ENCODE measurements at regions not wholly inside any gene's neighbourhood (a gene's known extent, or its start where the extent isn't known, plus 50 kb on each side); places are given as distances from the start of the nearest gene placed in this dataset.

DNA sequence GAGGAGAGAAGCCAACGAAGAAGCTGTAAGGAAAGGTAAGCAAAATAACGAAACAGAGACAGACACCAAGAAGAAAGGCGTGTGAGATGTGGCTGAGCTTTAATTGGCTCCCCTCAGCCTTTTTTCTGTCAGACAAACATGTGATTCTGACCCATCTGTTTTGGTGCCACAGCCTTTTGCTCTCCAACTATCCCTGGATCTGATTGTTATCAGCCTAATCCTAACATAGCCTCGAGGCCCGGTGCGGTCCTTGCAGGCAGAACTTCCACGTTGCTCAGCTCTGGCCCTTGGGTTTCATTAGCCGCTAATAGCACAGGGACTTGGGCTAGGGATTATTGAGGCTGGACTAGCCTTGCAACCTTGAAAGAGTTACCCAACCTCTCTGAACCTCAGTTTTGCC is 57.9 kb upstream of the CACNA2D3 start:
- ATAC-seq (no peak), DNase-seq (ENCODE audit: low read depth, low spot score) (no peak)
- TF ChIP-seq, protein P1, sequence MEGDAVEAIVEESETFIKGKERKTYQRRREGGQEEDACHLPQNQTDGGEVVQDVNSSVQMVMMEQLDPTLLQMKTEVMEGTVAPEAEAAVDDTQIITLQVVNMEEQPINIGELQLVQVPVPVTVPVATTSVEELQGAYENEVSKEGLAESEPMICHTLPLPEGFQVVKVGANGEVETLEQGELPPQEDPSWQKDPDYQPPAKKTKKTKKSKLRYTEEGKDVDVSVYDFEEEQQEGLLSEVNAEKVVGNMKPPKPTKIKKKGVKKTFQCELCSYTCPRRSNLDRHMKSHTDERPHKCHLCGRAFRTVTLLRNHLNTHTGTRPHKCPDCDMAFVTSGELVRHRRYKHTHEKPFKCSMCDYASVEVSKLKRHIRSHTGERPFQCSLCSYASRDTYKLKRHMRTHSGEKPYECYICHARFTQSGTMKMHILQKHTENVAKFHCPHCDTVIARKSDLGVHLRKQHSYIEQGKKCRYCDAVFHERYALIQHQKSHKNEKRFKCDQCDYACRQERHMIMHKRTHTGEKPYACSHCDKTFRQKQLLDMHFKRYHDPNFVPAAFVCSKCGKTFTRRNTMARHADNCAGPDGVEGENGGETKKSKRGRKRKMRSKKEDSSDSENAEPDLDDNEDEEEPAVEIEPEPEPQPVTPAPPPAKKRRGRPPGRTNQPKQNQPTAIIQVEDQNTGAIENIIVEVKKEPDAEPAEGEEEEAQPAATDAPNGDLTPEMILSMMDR (IDR thresholded peaks at IDR 0.05): no peak
- TF ChIP-seq TCF7L2 (IDR thresholded peaks at IDR 0.05; ENCODE audit: low read depth, low read length) (no peak), SIN3A (IDR thresholded peaks at IDR 0.05; ENCODE audit: borderline replicate concordance, insufficient read depth, low read depth, low read length) (no peak), POLR2AphosphoS5 (IDR thresholded peaks at IDR 0.05; ENCODE audit: low read depth, low read length) (no peak)
- TF ChIP-seq, protein P2, sequence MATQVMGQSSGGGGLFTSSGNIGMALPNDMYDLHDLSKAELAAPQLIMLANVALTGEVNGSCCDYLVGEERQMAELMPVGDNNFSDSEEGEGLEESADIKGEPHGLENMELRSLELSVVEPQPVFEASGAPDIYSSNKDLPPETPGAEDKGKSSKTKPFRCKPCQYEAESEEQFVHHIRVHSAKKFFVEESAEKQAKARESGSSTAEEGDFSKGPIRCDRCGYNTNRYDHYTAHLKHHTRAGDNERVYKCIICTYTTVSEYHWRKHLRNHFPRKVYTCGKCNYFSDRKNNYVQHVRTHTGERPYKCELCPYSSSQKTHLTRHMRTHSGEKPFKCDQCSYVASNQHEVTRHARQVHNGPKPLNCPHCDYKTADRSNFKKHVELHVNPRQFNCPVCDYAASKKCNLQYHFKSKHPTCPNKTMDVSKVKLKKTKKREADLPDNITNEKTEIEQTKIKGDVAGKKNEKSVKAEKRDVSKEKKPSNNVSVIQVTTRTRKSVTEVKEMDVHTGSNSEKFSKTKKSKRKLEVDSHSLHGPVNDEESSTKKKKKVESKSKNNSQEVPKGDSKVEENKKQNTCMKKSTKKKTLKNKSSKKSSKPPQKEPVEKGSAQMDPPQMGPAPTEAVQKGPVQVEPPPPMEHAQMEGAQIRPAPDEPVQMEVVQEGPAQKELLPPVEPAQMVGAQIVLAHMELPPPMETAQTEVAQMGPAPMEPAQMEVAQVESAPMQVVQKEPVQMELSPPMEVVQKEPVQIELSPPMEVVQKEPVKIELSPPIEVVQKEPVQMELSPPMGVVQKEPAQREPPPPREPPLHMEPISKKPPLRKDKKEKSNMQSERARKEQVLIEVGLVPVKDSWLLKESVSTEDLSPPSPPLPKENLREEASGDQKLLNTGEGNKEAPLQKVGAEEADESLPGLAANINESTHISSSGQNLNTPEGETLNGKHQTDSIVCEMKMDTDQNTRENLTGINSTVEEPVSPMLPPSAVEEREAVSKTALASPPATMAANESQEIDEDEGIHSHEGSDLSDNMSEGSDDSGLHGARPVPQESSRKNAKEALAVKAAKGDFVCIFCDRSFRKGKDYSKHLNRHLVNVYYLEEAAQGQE (IDR thresholded peaks at IDR 0.05; ENCODE audit: insufficient read depth in 1 of 2, low read depth in 2 of 2, low read length in 1 of 2): no peak
- H3K36me3 ChIP-seq (ENCODE audit: control insufficient read depth, insufficient read depth, low read length): no peaks in the 10 kb centered on the region
- in situ Hi-C loops (cut with HindIII; ENCODE audit: low pct_unique_long_range_greater_than_20kb, low sequenced_read_pairs): no loop called here
- H3K4me1 ChIP-seq (ENCODE audit: control insufficient read depth, insufficient read depth, low read length): no peaks in the 10 kb centered on the region
- no peak overlapping the region for H3K27ac ChIP-seq (ENCODE audit: low read length)
- BruUV-seq (replicated peaks): no TSS peak
- H3K9me3 ChIP-seq (ENCODE audit: control insufficient read depth, insufficient read depth, low read depth, low read length): no peaks in the 10 kb centered on the region
- CTCF ChIA-PET: no interaction called here
- no peaks in the 10 kb centered on the region; the same call in 1 of the 2 replicates for H3K27me3 ChIP-seq (ENCODE audit: control insufficient read depth, insufficient read depth, low read length)
- POLR2A ChIA-PET: no interaction called here
- intact Hi-C loops (cut with micrococcal nuclease; ENCODE audit: unreplicated experiment): no loop called here
- no peak overlapping the region for H3K4me3 ChIP-seq (ENCODE audit: low read depth in 2 of 2, low read length in 2 of 2)

DNA sequence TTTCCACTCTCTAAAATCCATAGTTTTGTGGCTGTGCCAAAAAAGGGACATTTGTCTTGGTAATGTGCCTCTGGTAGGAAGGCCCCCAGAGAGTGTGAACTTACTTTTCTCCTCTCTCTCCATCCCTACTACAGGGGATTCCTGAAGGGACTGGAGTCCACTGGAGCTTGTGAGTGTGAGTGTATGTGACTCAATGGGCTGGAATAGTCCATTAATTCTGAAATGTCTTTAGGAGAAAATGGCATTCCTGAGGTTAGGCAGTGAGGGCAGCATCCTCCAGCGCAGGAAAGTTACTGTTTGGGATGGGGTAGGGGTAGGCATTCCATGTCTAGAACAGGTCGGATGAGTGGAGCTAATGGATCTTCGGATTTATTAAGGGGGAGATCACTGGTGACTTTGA is 59.8 kb upstream of the CACNA2D3 start:
- Histone ChIP-seq H3K4me1 (ENCODE audit: control insufficient read depth, insufficient read depth, low read length) (no peaks in the 10 kb centered on the region), H3K9me3 (ENCODE audit: control insufficient read depth, insufficient read depth, low read depth, low read length) (no peaks in the 10 kb centered on the region), H3K36me3 (ENCODE audit: control insufficient read depth, insufficient read depth, low read length) (no peaks in the 10 kb centered on the region), H3K27me3 (ENCODE audit: control insufficient read depth, insufficient read depth, low read length) (no peaks in the 10 kb centered on the region; the same call in 1 of the 2 replicates), H3K27ac (ENCODE audit: low read length) (no peak overlapping the region), H3K4me3 (ENCODE audit: low read depth in 2 of 2, low read length in 2 of 2) (no peak overlapping the region)
- no TSS peak for BruUV-seq (replicated peaks)
- TF ChIP-seq SIN3A (IDR thresholded peaks at IDR 0.05; ENCODE audit: borderline replicate concordance, insufficient read depth, low read depth, low read length) (no peak), TCF7L2 (IDR thresholded peaks at IDR 0.05; ENCODE audit: low read depth, low read length) (no peak), POLR2AphosphoS5 (IDR thresholded peaks at IDR 0.05; ENCODE audit: low read depth, low read length) (no peak)
- TF ChIP-seq, protein P1 (IDR thresholded peaks at IDR 0.05): no peak
- TF ChIP-seq, protein P2 (IDR thresholded peaks at IDR 0.05; ENCODE audit: insufficient read depth in 1 of 2, low read depth in 2 of 2, low read length in 1 of 2): no peak
- no peak for ATAC-seq
- no peak for DNase-seq (ENCODE audit: low read depth, low spot score)
- in situ Hi-C loops (cut with HindIII; ENCODE audit: low pct_unique_long_range_greater_than_20kb, low sequenced_read_pairs): no loop called here
- intact Hi-C loops (cut with micrococcal nuclease; ENCODE audit: unreplicated experiment): no loop called here
- CTCF ChIA-PET: no interaction called here
- POLR2A ChIA-PET: no interaction called here
